DMS 273 (cell line): ENCODE measurements at regions not wholly inside any gene's neighbourhood (a gene's known extent, or its start where the extent isn't known, plus 50 kb on each side); places are given as distances from the start of the nearest gene placed in this dataset.
"Not testable (repeated sequence)": the region's sequence is repeated elsewhere in the genome, so short reads cannot be mapped to it uniquely, and the experiment has no call there.

ENCODE experiments used
- DNase-seq: peaks from one replicate; lab custom pipeline; 2025; ENCODE audit not compliant: unreplicated experiment; lab: John Stamatoyannopoulos, UW

GRCh38 chr4:26171501-26171900, 149.3 kb upstream of the RBPJ start:
- DNase-seq = no peak

DNA sequence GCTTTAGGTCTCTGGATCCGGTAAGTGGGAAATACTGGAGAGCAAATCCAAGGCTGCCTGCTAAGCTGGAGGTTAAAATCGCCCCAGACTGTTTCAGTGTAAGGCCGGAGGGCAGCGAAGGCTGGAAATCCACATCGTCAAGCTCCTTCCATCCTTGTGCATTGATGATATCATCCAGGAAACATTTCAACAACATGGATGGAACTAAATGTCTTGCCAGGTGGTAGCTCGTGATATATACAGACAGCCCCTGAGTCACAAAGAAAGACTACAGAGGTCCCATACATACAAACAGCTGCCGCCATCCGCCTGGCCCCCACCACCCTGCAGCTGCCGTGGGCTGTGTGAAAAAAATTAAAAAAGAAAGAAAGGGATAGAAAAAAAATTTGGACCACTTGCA, 148.9 kb upstream of the RBPJ start:
- DNase-seq = peak; percentile 24

DNA sequence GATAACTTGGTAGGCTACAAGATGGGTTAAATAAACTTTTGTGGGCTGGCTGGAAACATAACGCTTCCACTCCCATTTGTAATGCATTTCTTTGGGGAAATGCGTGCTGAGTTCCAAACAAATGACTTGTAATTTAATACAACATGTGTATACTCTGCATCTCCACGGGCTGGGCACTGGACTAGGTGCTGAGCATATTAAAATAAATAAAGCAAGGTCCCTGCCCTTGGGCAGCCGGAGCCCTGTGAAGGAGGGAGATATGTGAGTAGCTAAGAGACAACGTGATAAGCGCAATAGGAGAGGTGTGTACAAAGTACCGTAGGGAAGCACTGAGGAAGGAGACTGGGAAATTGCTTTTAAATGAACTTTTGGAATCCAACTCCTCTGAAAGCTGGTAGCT, 147.2 kb upstream of the RBPJ start:
- no peak for DNase-seq

- no peak for DNase-seq
Measured at GRCh38 chr4:26174027-26174426, 146.8 kb upstream of the RBPJ start.

GRCh38 chr4:26175006-26175786, 145.6 kb upstream of the RBPJ start:
- DNase-seq = no peak

DNA sequence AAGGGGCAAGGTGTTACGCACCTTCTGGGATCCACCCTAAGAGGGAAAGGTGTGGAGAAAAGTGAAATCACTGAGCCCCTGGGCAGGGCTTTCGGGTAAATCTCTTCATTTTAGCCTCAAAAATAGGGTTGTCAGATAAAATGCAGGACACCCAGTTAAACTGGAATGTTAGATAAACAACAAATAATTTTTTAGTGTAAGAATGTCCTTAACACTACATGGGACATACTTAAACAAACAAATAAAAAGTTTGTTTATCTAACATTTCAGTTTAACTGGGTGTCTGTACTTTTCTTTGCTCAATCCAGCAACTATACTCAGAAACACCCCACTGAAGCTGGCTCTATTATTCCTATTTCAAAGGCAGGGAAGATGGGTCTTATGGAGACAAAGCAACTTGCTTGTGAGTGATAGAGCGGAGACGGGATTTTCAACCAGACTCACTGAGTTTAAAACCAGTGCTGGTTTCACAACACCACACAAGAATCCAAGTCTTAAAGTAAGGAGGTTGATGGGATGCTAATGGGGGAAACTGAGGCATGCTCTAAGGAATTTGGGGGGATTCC, 144.8 kb upstream of the RBPJ start:
- no peak for DNase-seq

GRCh38 chr4:26176598-26177149, 144.1 kb upstream of the RBPJ start:
- DNase-seq = no peak

GRCh38 chr4:26178854-26179253, 142.0 kb upstream of the RBPJ start:
- DNase-seq = no peak

- no peak for DNase-seq
Measured at GRCh38 chr4:26179316-26179760, 141.5 kb upstream of the RBPJ start.

DNA sequence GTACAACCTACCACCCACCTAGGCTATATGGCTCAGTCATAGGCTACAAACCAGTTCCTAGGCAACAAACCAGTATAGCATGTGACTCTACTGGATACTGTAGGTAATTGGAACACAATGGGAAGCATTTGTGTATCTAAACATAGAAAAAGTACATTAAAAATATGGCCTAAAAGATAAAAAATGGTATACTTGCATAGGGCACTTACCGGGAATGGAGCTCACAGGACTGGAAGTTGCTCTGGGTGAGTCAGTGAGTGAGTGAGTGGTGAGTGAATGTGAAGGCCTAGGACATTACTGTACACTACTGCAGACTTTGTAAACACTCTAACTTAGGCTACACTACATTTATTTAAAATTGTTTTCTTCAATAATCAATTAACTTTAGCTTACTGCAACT, 139.2 kb upstream of the RBPJ start:
- DNase-seq = no peak

DNA sequence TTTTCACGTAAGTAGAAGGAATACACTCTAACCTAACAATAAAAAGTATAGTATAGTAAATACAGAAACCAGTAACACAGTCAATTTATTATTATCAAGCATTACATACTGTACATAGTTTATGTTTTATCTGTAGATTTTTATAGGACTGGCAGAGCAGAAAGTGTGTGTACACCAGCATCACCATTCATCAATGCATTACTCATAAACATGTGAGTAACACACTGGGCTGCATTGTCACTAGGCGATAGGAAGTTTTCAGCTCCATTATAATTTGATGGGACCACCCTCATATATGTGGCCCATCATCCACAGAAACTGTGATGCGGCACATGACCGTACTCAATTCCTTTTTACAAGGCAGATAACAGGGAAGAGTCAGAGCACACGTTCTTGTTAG, 137.8 kb upstream of the RBPJ start:
- no peak for DNase-seq

- DNase-seq = no peak
Measured at GRCh38 chr4:26185436-26185835, 135.4 kb upstream of the RBPJ start.

GRCh38 chr4:26191353-26191752, 129.5 kb upstream of the RBPJ start:
- DNase-seq = no peak

DNA sequence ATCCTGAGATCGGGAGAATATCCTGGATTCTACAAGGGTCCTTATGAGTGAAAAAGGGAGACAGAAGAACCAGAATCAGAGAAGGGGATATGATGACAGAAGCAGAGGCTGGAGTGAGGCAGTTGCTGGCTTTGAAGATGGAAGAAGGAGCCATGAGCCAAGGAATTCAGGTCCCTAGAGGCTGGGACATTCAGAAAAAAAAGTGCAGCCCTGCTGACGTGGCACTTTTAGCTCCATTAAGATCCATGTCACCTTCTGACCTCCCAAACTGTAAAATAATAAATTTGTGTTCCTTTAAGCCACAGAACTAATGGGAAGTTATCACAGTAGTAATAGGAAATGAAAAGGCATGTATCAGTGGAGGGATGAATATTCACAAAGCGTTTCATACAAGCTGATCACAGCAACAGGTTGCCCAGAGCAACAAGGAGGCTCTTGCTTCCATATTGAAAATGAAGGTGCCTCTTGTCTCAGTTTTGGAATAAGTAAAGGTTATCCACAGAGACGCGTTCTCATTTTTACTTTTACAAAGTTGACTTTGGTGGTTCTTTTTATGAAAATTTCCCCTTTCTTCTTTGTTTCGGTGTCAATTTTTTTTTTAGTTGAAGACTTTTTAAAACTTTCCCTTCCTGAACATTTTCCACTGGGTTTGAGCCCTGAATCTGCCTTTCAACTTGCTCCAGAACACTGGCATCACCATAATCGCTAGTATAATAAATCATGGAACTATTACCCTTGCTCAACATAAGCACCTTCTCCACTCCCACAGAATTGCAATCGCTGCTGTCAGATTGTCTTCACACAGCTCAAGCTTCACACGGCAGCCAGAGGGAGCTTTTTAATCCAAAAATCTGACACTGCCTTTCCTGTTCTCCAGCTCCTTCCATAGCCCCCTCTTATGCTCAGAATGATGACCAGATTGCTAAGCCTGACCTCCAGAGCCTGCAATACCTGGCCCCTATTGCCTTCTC, 127.6 kb upstream of the RBPJ start:
- no peak for DNase-seq

DNA sequence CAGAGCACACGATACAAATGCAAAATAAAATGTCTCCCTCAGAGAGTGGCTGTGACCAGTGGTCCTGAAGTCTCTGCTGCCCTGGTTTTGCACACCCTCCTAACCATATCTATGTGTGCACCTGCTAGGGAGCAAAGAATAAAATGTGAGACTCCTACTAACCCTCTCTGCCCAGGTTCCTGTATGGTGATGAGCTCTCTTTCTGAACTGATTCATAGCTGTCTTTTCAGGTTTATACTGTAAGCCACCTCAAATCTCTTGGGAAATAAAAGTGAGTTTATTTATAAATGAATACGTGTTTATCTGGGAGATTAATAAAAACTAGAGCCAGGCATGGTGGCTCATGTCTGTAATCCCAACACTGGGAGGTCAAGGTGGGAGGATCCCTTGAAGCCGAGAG, 126.0 kb upstream of the RBPJ start:
- DNase-seq = no peak

DNA sequence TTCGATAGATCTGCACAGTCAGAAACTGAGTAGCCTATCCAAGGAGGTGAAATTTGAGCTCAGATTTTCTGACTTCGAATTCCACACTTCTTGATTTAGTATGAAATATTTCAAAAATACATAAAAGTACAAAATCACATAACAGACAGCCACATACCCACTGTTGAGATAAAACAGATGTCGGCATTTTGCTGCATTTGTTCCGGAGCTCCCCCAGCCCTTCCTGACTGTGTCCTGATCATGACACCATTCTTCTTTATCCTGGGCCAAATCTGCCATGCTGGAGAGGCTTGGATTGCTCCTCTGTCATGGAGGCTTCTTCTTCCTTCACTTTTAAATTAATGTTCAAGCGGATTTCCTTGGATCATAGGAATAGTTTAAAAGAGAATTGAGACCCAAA, 124.2 kb upstream of the RBPJ start:
- no peak for DNase-seq

GRCh38 chr4:26197018-26197779, 123.6 kb upstream of the RBPJ start:
- no peak for DNase-seq

DNA sequence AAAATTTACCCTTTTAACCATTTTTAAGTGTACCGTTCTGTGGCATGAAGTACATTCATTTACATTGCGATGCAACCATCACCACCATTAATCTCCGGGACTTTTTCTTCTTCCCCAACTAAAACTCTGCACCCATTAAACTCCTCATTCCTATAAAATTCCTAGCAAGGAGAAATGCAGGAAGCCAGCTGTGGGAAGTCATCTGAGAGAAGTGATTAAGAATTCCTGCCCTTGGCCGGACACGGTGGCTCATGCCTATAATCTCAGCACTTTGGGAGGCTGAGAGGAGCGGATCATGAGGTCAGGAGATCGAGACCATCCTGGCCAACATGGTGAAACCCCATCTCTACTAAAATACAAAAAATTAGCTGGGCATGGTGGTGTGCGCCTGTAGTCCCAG, 121.9 kb upstream of the RBPJ start:
- DNase-seq = not testable (repeated sequence)

DNA sequence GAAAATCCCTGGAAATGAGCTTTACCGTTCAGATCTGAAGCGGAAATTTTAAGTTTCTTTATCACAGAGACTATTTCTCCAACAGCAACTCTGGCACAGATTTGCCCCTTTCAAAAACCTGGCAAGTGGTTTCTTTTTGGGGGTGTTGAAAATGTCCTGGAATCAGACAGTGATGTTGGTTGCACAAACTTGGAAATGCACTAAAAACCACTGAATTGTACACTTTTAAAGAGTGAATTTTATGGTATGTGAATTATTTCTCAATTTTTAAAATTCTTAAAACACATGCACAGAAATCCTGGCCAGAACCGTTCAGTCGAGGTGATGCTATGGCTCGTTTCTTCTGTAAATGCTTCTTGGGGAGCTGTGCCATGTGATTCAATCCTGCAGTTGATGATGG, 121.2 kb upstream of the RBPJ start:
- no peak for DNase-seq

GRCh38 chr4:26201120-26201519, 119.7 kb upstream of the RBPJ start:
- no peak for DNase-seq
